ENCODE measurements at regions not wholly inside any gene's neighbourhood (a gene's known extent, or its start where the extent isn't known, plus 50 kb on each side); places are given as distances from the start of the nearest gene placed in this dataset.

DNA sequence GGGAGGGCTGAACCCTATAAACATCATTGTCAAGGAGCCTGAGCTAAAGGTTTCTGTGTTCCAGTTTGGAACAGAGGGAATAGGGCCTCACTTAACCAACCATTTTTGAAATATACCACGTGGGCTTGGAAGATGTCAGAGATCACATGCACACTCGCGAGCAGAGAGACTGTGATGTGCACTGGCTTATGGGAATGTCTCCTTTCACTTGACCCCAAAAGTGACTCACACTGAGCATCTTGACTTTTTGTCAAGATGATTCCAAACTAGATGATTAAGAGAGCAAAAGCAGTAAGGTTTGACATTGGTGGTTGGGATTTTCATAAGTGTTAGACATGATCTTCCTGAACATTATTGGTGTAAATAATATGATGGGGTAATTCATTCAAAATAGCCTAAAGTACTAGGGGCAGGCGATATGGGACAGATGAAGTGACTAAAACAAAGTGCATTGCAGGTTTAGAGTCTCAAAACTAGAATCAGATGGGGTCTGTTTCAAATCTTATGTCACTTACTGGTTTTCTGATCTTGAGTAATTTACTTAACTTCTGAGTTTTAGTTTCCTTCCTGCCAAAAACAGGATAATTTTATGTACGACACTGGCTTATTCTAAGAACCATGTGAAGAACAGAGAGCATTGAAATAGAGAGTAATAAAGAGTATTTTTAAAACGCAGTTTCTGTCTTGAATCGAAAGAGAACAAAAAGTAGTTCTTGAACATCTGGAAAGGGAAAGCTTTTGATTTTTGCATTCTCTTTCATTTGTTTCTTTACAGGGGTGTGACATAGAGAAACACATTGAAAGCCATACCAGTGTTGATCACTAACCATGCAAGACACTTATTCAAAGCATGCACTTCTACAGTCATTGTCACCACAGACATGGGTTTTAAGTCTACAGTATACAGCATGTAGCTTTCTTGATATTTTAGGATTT, 383.0 kb downstream of the DIRAS2 start:
- no peak for DNase-seq (ENCODE audit: low read depth in 2 of 3, low spot score in 2 of 3)

- DNase-seq (ENCODE audit: low read depth in 2 of 3, low spot score in 2 of 3) = no peak
Measured at GRCh38 chr9:90261698-90262097, 380.9 kb downstream of the DIRAS2 start.

DNA sequence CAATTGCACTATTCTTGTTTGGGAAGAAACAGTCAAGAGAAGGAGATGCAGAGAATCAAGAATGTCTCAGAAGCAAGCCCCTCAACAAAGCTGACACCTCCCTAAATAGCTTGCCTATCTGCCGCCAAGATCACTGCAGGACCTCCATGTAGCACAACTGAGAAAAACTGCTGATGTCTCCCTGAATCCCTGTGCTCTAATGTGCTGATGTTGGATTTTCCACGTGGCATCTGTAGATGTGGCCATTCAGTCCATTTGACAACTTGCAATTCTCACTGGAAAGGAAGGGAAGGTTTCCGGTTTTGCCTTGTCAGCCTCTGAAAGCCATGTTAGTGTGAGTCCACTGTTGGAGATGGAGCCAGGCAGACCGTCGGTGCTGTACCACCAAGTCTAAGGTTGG, 374.0 kb downstream of the DIRAS2 start:
- DNase-seq (ENCODE audit: low read depth in 2 of 3, low spot score in 2 of 3) = no peak

- DNase-seq (ENCODE audit: low read depth in 2 of 3, low spot score in 2 of 3) = no peak
Measured at GRCh38 chr9:90271707-90272106, 370.9 kb downstream of the DIRAS2 start.

GRCh38 chr9:90274725-90275124, 367.9 kb downstream of the DIRAS2 start:
- DNase-seq (ENCODE audit: low read depth in 2 of 3, low spot score in 2 of 3) = no peak

GRCh38 chr9:90285946-90286345, 356.7 kb downstream of the DIRAS2 start:
- DNase-seq (ENCODE audit: low read depth in 2 of 3, low spot score in 2 of 3) = no peak

DNA sequence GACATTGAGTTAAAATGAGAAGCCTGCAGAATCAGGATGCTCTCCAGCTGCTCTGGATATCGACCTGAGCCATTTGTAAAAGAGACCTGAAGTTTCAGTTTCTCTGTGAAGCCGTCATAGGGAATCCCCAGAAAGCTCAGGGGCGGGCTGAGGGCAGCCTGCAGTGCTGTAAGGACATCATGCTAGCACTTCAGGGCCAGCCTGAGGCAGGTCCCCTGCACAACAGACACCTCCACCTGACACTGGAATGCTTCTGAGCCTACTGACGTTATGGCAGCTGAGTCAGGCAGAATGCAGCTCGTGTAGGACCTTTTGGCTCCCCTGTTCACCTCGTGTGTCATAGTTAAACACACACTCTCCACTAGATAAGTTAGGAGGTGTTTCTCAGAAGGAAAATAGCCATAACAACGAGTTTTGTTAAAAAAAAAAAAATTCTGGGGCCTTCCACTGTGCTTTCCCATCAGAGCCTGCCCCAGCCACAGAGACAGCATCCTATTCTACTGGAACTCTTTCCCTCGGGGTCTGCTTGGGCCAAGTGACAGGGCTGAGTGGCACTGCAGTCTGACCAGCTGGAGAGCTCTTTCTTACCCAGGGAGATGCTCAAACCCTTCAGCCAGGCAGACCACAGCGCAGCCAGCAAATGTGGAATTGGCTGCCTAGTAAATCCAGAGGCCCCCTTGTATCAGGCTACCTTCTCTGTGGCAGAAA, 354.9 kb downstream of the DIRAS2 start:
- DNase-seq (ENCODE audit: low read depth in 2 of 3, low spot score in 2 of 3) = no peak

- no peak for DNase-seq (ENCODE audit: low read depth in 2 of 3, low spot score in 2 of 3)
Measured at GRCh38 chr9:90288275-90288639, 354.4 kb downstream of the DIRAS2 start.

- DNase-seq (ENCODE audit: low read depth in 2 of 3, low spot score in 2 of 3) = no peak
Measured at GRCh38 chr9:90290716-90291485, 351.7 kb downstream of the DIRAS2 start.

DNA sequence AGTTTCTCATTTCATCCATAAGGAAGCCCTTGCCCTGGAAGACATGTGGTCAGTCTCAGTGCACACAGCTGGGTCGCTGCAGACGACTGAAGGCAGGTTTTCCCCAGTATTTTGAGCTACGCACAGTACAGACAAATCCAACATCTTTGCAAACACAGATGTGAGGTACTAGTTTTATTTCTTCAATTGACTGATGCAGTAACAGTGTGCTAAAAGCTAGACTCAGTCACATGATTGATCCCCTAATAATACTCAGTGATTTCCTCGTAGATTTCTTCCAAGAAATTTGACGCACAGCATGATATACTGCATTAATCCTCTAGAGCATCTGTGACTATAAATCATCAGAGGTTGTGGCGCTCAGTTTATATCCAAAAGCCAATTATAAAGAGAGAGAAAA, 346.1 kb downstream of the DIRAS2 start:
- no peak for DNase-seq (ENCODE audit: low read depth in 2 of 3, low spot score in 2 of 3)

DNA sequence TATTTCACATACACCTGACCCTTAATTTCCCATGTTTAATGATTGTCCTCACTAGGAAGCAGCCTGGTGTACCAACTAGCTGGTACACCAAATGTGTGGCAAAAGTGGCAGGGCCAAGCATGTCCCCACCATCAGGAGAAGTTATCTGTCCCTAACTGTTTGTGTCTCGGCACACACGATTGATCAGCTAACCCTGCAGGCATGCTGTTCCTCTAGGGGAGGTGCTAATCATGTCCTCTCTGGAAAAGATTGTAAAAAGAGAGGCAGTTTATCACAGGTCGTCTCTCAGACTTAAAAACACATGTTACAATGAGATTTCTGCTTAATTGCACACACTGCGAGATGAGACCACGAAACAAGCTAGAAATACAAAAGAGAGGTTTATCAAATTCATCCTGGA, 342.7 kb downstream of the DIRAS2 start:
- no peak for DNase-seq (ENCODE audit: low read depth in 2 of 3, low spot score in 2 of 3)

GRCh38 chr9:90300611-90301276, 341.9 kb downstream of the DIRAS2 start:
- DNase-seq (ENCODE audit: low read depth in 2 of 3, low spot score in 2 of 3) = no peak

- DNase-seq (ENCODE audit: low read depth in 2 of 3, low spot score in 2 of 3) = no peak
Measured at GRCh38 chr9:90301277-90301653, 341.4 kb downstream of the DIRAS2 start.

DNA sequence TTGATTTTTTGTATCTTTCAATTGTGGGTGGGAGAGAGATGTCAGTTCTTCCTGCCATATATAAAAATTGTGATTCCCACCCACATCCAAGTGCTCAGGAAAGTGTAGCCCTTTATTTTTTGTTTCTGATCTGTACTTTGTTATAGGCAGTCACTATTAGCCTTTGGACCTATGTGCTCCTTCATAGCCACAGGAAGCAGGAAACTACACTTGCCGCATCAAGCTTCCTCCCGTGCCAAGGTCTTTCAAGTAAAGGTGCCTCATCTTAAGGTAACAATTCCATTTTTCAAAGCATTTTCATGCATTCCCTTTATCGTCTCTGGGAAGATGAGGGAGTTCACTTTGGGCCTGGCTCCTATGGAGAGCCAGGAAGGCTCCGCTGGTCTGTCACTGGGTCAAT, 339.0 kb downstream of the DIRAS2 start:
- no peak for DNase-seq (ENCODE audit: low read depth in 2 of 3, low spot score in 2 of 3)

- no peak for DNase-seq (ENCODE audit: low read depth in 2 of 3, low spot score in 2 of 3)
Measured at GRCh38 chr9:90306158-90306557, 336.5 kb downstream of the DIRAS2 start.

- no peak for DNase-seq (ENCODE audit: low read depth in 2 of 3, low spot score in 2 of 3)
Measured at GRCh38 chr9:90307167-90307833, 335.3 kb downstream of the DIRAS2 start.

DNA sequence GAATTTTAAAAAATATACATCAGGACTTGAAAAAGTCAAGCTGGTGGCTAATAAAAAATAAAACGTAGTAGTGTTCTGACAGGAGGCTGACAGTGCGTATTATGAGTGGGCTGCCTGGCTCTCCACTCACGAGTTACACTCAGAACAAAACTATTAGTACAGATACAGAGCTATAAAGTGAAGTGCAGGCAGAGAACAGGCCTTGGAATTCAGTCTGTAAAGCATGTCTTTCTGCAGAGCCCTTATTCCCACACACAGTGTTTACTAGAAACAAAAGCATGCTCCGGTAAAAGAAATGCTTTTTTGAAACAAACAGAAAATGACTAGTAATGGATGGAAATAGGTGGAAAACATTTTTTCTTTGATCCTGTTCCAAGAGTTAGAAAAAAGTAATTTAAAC, 334.7 kb downstream of the DIRAS2 start:
- DNase-seq (ENCODE audit: low read depth in 2 of 3, low spot score in 2 of 3) = no peak

DNA sequence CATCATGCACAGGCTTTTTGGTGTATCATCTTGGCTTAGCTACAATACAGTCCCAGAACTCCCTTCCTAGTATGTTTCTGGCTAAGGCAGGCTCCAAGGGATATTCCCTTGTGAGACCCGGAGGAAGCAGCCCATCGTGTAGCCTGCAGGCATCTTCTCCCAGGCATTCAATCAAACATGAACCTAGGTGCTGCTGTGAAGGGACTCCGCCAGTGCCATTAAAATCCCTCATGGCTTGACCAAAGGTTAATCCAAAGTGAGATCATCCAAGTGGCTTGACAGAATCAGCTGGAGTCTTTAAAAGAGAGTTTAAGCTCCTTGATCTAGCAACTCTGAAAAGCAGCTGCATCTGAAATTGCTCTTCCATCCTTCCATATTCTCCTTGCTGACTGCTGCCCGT, 333.9 kb downstream of the DIRAS2 start:
- no peak for DNase-seq (ENCODE audit: low read depth in 2 of 3, low spot score in 2 of 3)

DNA sequence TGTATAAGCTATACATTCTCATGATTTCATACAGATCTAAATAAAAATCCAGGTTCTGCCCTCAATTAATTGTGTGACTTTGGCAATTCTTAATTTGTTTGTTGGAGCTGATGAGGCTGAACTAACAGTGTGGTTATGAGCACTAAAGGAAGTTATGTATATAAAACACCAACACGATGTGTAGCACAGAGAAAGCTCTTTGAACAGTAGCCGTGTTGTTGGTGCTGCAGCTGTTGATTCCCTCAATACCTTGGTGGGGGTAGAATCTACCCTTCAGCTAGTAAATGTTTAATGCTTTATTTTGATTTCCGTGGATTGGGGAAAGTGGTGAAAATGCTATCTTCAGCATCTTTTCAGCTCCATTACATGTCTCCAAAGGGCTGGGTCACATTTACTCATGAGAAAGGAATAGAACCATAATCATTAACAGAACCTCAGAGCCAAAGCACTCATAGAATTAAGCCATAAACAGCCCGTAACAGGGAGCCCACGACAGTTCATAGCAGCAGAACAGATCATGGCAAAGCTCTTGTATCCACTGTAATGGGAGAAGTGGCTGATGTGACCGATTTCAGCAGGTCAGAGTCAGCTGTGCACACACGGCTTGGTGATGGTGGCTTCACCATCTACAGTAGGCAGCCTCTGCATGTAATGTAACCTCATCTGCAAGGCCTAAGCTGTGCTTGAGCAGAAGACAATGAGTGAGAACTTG, 332.7 kb downstream of the DIRAS2 start:
- no peak for DNase-seq (ENCODE audit: low read depth in 2 of 3, low spot score in 2 of 3)

DNA sequence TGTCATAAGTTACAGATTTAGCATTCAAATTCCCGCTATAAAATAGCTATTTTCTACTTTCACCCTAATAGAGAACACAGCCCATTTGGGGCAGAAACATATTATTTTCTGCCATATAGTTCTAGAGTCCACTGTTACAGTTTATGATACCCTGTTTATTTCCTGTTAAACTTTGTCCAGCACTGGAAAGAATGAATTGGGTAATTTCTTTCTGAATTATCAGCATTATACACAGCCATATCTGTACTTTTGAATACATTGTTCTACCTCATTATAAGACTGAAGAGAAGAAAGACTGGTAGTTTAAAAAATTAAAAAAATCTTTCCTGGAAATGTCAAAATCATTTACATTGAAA, 332.1 kb downstream of the DIRAS2 start:
- DNase-seq (ENCODE audit: low read depth in 2 of 3, low spot score in 2 of 3) = no peak

Measured in activated CD8-positive, alpha-beta memory T cell treated with anti-CD3 and anti-CD28 coated beads for 48 hours (primary cell).